Coronary artery (tissue), 2 donors: ENCODE measurements at regions not wholly inside any gene's neighbourhood (a gene's known extent, or its start where the extent isn't known, plus 50 kb on each side); places are given as distances from the start of the nearest gene placed in this dataset.

Source experiments
- DNase-seq: peaks from one replicate; pipeline ENCODE4 v3.0.0-alpha.2; 2017; ENCODE audit warnings: low spot score
- H3K27ac ChIP-seq, 2 donors: fragments of 200-600 bp; sonication (generic); one replicate each; pipeline ENCODE4 v1.5.1; 2016 to 2019
- H3K4me3 ChIP-seq: fragments of 200-600 bp; sonication (generic); 2 replicates; pipeline ENCODE4 v1.5.1; 2016; ENCODE audit warnings: mild to moderate bottlenecking, moderate library complexity
- TF ChIP-seq, protein P1 (sequence below): fragments of 200-600 bp; sonication (generic); IDR thresholded peaks from one replicate; pipeline ENCODE4 v1.5.1; 2019; ENCODE audit warnings: antibody characterized with exemption

DNA sequence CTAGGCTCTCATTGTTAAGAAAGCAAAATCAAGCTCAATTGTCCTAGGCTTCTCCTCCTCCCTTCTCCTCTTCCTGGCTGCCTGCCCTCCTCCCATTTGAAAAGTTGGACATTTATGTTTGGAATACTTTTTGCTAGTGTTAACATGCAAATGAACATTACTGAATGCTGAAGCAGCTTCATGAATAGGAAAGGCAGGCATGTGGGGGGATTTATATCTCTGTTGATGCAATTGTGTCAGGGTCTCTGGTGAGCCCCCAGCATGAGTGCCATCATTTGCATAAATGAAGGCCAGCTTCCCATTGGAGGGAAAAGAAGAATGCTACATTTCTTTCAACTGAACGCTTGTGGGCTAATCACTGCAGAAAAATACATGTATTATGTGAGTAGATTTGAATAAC is 160.1 kb upstream of the NDST3 start:
- TF ChIP-seq, protein P1, sequence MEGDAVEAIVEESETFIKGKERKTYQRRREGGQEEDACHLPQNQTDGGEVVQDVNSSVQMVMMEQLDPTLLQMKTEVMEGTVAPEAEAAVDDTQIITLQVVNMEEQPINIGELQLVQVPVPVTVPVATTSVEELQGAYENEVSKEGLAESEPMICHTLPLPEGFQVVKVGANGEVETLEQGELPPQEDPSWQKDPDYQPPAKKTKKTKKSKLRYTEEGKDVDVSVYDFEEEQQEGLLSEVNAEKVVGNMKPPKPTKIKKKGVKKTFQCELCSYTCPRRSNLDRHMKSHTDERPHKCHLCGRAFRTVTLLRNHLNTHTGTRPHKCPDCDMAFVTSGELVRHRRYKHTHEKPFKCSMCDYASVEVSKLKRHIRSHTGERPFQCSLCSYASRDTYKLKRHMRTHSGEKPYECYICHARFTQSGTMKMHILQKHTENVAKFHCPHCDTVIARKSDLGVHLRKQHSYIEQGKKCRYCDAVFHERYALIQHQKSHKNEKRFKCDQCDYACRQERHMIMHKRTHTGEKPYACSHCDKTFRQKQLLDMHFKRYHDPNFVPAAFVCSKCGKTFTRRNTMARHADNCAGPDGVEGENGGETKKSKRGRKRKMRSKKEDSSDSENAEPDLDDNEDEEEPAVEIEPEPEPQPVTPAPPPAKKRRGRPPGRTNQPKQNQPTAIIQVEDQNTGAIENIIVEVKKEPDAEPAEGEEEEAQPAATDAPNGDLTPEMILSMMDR, result no peak
- DNase-seq, result no peak
- no peak overlapping the region for H3K27ac ChIP-seq
- no peak overlapping the region for H3K4me3 ChIP-seq

DNA sequence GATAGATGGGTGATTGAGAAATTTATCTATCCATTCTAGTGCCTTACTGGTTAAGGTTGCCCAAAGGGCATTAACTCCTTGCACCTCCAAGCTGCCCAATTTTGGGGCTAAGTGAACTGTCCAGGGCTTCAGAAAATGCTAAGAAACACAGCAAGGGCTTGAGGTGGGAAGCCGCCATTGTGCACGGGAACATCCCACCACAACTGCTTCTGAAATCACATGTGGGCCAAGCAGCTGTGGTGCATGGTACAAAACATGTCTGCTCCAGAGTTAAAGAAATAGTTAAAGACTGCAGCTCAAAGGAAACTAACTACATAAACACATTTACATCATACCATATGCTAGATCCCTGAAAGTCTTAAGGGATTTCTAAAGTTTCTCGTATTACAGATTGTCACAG is 144.3 kb upstream of the NDST3 start:
- DNase-seq, result no peak
- H3K27ac ChIP-seq, result no peak overlapping the region

DNA sequence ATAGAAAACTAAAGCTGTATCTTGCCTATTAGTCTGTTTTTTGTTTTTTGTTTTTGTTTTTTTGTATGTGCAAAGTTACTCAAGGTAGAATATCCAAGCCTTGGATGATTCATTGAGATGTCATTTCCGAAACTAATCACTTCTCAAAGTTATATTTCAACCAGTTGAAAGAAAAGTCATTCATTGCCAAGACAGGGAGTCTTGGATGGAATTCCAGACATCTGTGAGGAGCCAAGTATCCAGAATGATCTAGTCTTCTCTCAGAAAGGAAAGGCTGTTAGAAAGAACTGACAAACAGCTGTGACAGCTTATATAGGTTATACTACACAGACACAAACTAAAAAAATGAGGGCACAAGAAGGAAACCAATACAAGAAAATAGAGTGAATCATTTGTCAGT is 141.1 kb upstream of the NDST3 start:
- TF ChIP-seq, protein P1, result no peak
- no peak for DNase-seq
- no peak overlapping the region for H3K27ac ChIP-seq
- H3K4me3 ChIP-seq, result no peak overlapping the region

More for the DNA sequence above, 144.3 kb upstream of the NDST3 start:
- no peak overlapping the region for H3K4me3 ChIP-seq
- TF ChIP-seq, protein P1, result no peak

DNA sequence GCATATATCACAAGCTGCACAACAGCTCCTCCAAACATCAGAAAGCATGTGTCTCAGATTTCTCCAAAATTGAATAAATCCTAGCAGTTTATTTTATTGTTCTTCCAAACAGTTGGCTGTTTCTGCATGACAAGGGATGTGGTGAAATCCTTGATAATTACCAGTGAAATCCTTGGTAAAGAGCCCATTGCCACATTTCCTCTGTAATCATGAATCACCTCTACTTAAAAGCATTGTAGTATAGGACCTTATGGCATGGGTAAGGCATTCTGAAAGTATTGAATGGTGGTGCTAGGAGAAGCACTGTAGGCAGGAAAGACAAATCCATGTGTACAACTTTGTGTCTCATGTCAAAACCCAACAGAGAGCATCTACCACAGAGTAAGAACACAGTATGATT is 135.8 kb upstream of the NDST3 start:
- DNase-seq, result no peak
- Histone ChIP-seq H3K4me3 (no peak overlapping the region), H3K27ac (no peak overlapping the region)
- TF ChIP-seq, protein P1, result no peak

DNA sequence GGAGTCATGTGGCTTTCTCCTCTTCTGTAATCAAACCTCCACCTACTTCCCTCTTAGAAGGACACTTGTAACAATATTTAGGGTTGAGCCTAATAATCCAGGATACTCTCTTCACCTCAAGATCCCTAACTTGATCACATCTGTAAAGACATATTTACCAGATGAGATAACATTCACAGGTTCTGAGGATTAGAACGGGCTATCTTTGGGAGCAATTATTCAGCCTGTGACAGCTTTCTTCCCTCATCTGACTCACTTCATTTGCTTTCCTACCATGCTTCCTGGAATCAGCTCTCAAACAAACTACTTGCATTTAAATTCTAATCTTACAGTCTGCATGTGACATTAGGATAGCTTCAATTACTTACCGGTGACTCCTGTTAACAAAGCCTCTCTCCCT is 133.5 kb upstream of the NDST3 start:
- Histone ChIP-seq H3K27ac (no peak overlapping the region), H3K4me3 (no peak overlapping the region)
- TF ChIP-seq, protein P1, result no peak
- DNase-seq, result no peak

DNA sequence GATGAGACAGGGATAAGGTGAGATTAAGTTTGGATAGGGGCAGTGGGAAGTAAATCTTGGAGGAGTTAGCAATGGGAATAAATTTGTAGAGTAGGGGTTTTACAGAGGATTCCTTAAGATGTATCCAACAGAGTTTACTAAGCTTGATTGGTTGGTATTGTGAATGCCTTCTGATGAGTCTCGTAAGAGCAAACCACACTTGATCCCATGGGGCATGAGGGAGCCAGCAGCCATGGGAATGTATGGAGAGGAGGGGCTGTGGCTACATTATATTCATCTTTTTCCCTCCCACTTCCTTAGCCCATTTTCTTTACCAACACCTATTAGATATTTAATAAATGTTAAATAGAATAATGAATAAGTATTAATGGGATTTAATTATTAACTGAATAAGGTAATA is 126.6 kb upstream of the NDST3 start:
- TF ChIP-seq, protein P1, result no peak
- no peak for DNase-seq
- no peak overlapping the region for H3K4me3 ChIP-seq
- no peak overlapping the region for H3K27ac ChIP-seq

DNA sequence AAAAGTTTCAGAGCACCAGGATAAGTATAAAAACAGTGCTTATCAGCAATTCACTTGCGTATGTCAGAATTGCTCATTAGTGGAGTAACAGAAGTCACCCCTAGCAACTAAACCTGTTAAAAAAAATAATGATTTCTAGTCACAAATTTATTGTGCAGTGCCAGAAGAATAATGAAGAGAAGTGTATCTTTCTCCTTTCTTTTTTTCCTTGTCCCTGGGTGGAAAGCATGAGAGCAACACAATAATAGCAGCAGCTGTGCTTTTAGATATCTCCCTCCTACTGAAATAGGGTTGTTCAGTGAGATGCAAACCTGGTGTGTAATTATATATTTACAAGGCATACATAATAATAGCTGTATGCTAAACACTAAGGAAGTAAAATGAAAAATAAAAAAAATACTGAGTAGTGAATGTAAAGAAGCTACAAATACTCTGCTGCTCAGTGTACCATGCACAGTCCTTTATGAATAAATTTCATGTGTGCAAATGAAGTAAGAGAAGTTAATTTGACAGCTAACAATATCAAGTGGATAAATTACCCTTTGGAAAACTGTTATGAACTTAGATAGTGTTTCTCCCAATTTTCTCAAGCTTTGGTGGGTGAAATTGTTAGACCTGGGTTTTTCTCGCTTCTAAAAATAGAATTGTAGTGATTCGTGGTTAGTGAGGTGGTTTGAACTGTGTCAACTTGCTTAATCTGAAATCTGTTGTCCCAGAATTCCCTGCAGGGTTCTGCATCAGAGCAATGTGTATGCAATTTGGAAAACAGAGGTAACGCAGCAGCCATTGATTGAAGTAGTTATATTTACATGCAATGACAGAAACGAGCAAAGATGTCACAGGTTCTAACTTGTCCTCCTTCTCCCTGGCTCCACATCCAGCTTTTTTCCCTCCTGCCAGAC is 125.7 kb upstream of the NDST3 start:
- DNase-seq, result no peak
- Histone ChIP-seq H3K27ac (no peak overlapping the region), H3K4me3 (no peak overlapping the region)
- TF ChIP-seq, protein P1, result no peak
